HG02759 (cell line): ENCODE measurements at regions not wholly inside any gene's neighbourhood (a gene's known extent, or its start where the extent isn't known, plus 50 kb on each side); places are given as distances from the start of the nearest gene placed in this dataset.
"Not testable (repeated sequence)": the region's sequence is repeated elsewhere in the genome, so short reads cannot be mapped to it uniquely, and the experiment has no call there.

Source experiments
- ATAC-seq: cut with Tn5 transposase; IDR thresholded peaks from one replicate; pipeline ENCODE4 v1.9.1; 2021; ENCODE audit warnings: mild to moderate bottlenecking, moderate library complexity; ENCODE audit not compliant: unreplicated experiment

GRCh38 chr6:119533603-119534279 lies 184.2 kb upstream of the MAN1A1 start:
- ATAC-seq = peak; percentile 76

- ATAC-seq = no peak
Measured at GRCh38 chr6:119527231-119527578, 177.6 kb upstream of the MAN1A1 start.

GRCh38 chr6:119526561-119527230 lies 177.1 kb upstream of the MAN1A1 start:
- no peak for ATAC-seq

- ATAC-seq = no peak
Measured at GRCh38 chr6:119524410-119524809, 174.8 kb upstream of the MAN1A1 start.

GRCh38 chr6:119523556-119523955 lies 174.0 kb upstream of the MAN1A1 start:
- ATAC-seq = no peak

- no peak for ATAC-seq
Measured at GRCh38 chr6:119521251-119521650, 171.7 kb upstream of the MAN1A1 start.

GRCh38 chr6:119517428-119517827 lies 167.9 kb upstream of the MAN1A1 start:
- peak; percentile 66 for ATAC-seq

- ATAC-seq = no peak
Measured at GRCh38 chr6:119514345-119514744, 164.8 kb upstream of the MAN1A1 start.

GRCh38 chr6:119511024-119511423 lies 161.5 kb upstream of the MAN1A1 start:
- no peak for ATAC-seq

- no peak for ATAC-seq
Measured at GRCh38 chr6:119510246-119510645, 160.7 kb upstream of the MAN1A1 start.

- no peak for ATAC-seq
Measured at GRCh38 chr6:119506631-119507174, 157.1 kb upstream of the MAN1A1 start.

- ATAC-seq = peak; percentile 72
Measured at GRCh38 chr6:119501798-119502483, 152.4 kb upstream of the MAN1A1 start.

GRCh38 chr6:119499797-119500196 lies 150.2 kb upstream of the MAN1A1 start:
- no peak for ATAC-seq

GRCh38 chr6:119497988-119498727 lies 148.6 kb upstream of the MAN1A1 start:
- ATAC-seq = no peak

- ATAC-seq = no peak
Measured at GRCh38 chr6:119495230-119495683, 145.7 kb upstream of the MAN1A1 start.

GRCh38 chr6:119493980-119494379 lies 144.4 kb upstream of the MAN1A1 start:
- ATAC-seq = no peak

- ATAC-seq = not testable (repeated sequence)
Measured at GRCh38 chr6:119491112-119491511, 141.6 kb upstream of the MAN1A1 start.

- ATAC-seq = not testable (repeated sequence)
Measured at GRCh38 chr6:119490050-119490449, 140.5 kb upstream of the MAN1A1 start.

GRCh38 chr6:119484598-119484997 lies 135.0 kb upstream of the MAN1A1 start:
- ATAC-seq = no peak

- ATAC-seq = no peak
Measured at GRCh38 chr6:119483908-119484307, 134.3 kb upstream of the MAN1A1 start.

GRCh38 chr6:119482850-119483285 lies 133.3 kb upstream of the MAN1A1 start:
- no peak for ATAC-seq
